SU-DHL-6 (cell line): ENCODE measurements at regions not wholly inside any gene's neighbourhood (a gene's known extent, or its start where the extent isn't known, plus 50 kb on each side); places are given as distances from the start of the nearest gene placed in this dataset.

Source experiments
- H2AFZ ChIP-seq: fragments of 200-600 bp; sonication (generic); 2 replicates; pipeline ENCODE4 v1.6.1; 2014; ENCODE audit warnings: low read depth, mild to moderate bottlenecking, moderate library complexity, mixed read lengths, antibody characterized with exemption, low read length; ENCODE audit not compliant: severe bottlenecking
- H3F3A ChIP-seq: fragments of 200-600 bp; shearing (Covaris generic); 2 replicates; pipeline ENCODE4 v1.6.0; 2016; ENCODE audit warnings: antibody characterized with exemption, mild to moderate bottlenecking; ENCODE audit not compliant: insufficient read depth
- H3K27ac ChIP-seq: fragments of 200-600 bp; sonication (generic); 2 replicates; pipeline ENCODE4 v1.5.1; 2016; ENCODE audit warnings: low read depth, mild to moderate bottlenecking, low read length, moderate library complexity, mixed read lengths
- H3K27me3 ChIP-seq: fragments of 200-600 bp; sonication (generic), shearing (Covaris generic); 2 replicates; pipeline ENCODE4 v1.6.0; 2014; ENCODE audit warnings: mild to moderate bottlenecking, low read length
- H3K36me3 ChIP-seq: fragments of 200-600 bp; sonication (generic); 2 replicates; pipeline ENCODE4 v1.6.1; 2014; ENCODE audit warnings: mild to moderate bottlenecking, low read length, mixed read lengths
- H3K4me2 ChIP-seq: fragments of 300-600, 200-600 bp; shearing (Covaris generic), sonication (generic); 2 replicates; pipeline ENCODE4 v1.6.0; 2014; ENCODE audit warnings: low read length, low read depth, mild to moderate bottlenecking; ENCODE audit not compliant: poor library complexity, severe bottlenecking
- H3K4me3 ChIP-seq: fragments of 200-600 bp; sonication (generic); 2 replicates; pipeline ENCODE4 v1.5.1; 2014; ENCODE audit warnings: antibody characterized with exemption, low read length, mild to moderate bottlenecking, mixed read lengths; ENCODE audit not compliant: insufficient read depth, poor library complexity, severe bottlenecking
- H3K79me2 ChIP-seq: fragments of 200-600 bp; sonication (generic); 2 replicates; pipeline ENCODE4 v1.6.1; 2014; ENCODE audit warnings: mild to moderate bottlenecking, low read length, moderate library complexity; ENCODE audit not compliant: insufficient read depth
- H3K9ac ChIP-seq: fragments of 200-600 bp; sonication (generic); 2 replicates; pipeline ENCODE4 v1.7.0; 2014; ENCODE audit warnings: mild to moderate bottlenecking, low read length
- H3K9me2 ChIP-seq: fragments of 200-600 bp; sonication (generic); replicated peaks from 2 replicates; pipeline ENCODE4 v1.6.1; 2014; ENCODE audit warnings: low read length; ENCODE audit not compliant: insufficient read depth
- H3K9me3 ChIP-seq: fragments of 200-600 bp; sonication (generic); 2 replicates; pipeline ENCODE4 v1.6.1; 2014; ENCODE audit warnings: low read length, mixed read lengths; ENCODE audit not compliant: insufficient read depth
- H4K20me1 ChIP-seq: fragments of 200-600 bp; sonication (generic); 2 replicates; pipeline ENCODE4 v1.6.1; 2014; ENCODE audit warnings: low read depth, mild to moderate bottlenecking, antibody characterized with exemption, low read length, moderate library complexity, mixed read lengths
- EZH2phosphoT487 ChIP-seq: fragments of 200-600 bp; sonication (generic), shearing (Covaris generic); conservative IDR thresholded peaks from 2 replicates; pipeline ENCODE4 v1.6.1; 2018; ENCODE audit warnings: mild to moderate bottlenecking, antibody characterized with exemption, low read length, moderate library complexity, mixed read lengths
- TF ChIP-seq, protein P1 (sequence below): fragments of 200-600 bp; sonication (generic); IDR thresholded peaks from one replicate; pipeline ENCODE4 v1.5.1; 2017; ENCODE audit warnings: antibody characterized with exemption, mild to moderate bottlenecking, low read length, moderate library complexity; ENCODE audit not compliant: insufficient read depth, poor library complexity, severe bottlenecking

DNA sequence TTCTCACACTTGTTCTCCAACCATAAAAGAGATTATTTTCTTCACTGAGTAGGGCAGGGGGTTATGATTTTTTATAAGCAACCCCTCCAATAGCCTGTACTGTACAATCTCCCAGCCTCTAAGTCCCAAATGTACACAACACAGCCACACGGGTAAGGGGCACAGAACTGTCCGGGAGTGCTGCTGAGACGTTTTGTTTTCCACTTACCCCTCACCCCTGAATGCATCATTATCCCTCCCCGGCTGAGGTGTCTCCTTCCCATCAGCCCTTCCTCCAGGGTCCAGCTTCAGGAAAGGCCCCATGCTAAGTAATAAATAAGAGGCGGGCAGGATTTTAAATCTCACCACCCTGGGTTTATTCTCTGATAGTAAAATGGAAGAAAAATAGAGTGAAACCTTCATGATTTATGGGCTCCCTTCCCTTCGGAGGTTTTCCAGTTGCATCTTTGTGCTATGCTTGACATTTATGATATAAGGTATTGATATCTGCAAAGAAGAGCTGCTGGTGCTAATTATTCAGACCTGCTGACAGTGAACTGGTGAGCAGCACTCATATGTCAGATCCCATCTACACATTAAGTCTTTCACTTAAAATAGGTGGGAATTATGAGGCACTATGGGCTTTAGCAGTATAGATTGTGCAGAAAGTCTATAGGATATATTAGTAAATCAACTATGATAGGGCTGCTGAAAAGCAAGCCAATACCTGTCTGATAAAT, 67.2 kb upstream of the MEGF10 start:
- Histone ChIP-seq H2AFZ (no peak overlapping the region), H3K36me3 (no peaks in the 10 kb centered on the region)

GRCh38 chr5:127227881-127228280, 62.7 kb upstream of the MEGF10 start:
- Histone ChIP-seq H3K36me3 (no peaks in the 10 kb centered on the region), H2AFZ (no peak overlapping the region), H3K27me3 (no peaks in the 10 kb centered on the region), H3K9me3 (no peaks in the 10 kb centered on the region), H3K9me2 (no peaks in the 10 kb centered on the region), H3K79me2 (no peaks in the 10 kb centered on the region), H3K4me3 (no peak overlapping the region), H3K9ac (no peak overlapping the region), H3F3A (no peaks in the 10 kb centered on the region), H3K4me2 (no peak overlapping the region), H4K20me1 (no peaks in the 10 kb centered on the region), H3K27ac (no peak overlapping the region)
- no peak for TF ChIP-seq EZH2phosphoT487
- TF ChIP-seq, protein P1, sequence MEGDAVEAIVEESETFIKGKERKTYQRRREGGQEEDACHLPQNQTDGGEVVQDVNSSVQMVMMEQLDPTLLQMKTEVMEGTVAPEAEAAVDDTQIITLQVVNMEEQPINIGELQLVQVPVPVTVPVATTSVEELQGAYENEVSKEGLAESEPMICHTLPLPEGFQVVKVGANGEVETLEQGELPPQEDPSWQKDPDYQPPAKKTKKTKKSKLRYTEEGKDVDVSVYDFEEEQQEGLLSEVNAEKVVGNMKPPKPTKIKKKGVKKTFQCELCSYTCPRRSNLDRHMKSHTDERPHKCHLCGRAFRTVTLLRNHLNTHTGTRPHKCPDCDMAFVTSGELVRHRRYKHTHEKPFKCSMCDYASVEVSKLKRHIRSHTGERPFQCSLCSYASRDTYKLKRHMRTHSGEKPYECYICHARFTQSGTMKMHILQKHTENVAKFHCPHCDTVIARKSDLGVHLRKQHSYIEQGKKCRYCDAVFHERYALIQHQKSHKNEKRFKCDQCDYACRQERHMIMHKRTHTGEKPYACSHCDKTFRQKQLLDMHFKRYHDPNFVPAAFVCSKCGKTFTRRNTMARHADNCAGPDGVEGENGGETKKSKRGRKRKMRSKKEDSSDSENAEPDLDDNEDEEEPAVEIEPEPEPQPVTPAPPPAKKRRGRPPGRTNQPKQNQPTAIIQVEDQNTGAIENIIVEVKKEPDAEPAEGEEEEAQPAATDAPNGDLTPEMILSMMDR, result no peak

More for the DNA sequence above, 67.2 kb upstream of the MEGF10 start:
- Histone ChIP-seq H3K4me2 (no peak overlapping the region), H3K79me2 (no peaks in the 10 kb centered on the region), H3K27ac (no peak overlapping the region), H3K9ac (no peak overlapping the region), H3K9me3 (no peaks in the 10 kb centered on the region), H3K4me3 (no peak overlapping the region), H4K20me1 (no peaks in the 10 kb centered on the region), H3K27me3 (no peaks in the 10 kb centered on the region), H3K9me2 (no peaks in the 10 kb centered on the region), H3F3A (no peaks in the 10 kb centered on the region)
- TF ChIP-seq, protein P1, result no peak
- no peak for TF ChIP-seq EZH2phosphoT487

GRCh38 chr5:127228540-127229184, 61.9 kb upstream of the MEGF10 start:
- no peaks in the 10 kb centered on the region for H3K36me3 ChIP-seq
- H3K4me2 ChIP-seq, result peak overlapping the region; percentile 55
- no peaks in the 10 kb centered on the region for H3K79me2 ChIP-seq
- no peaks in the 10 kb centered on the region for H3K9me3 ChIP-seq
- no peaks in the 10 kb centered on the region for H3F3A ChIP-seq
- H3K9me2 ChIP-seq, result no peaks in the 10 kb centered on the region
- H3K9ac ChIP-seq, result no peak overlapping the region; the same call in 1 of the 2 replicates
- peak overlapping the region; percentile 78 for H2AFZ ChIP-seq
- H3K27me3 ChIP-seq, result no peaks in the 10 kb centered on the region
- no peaks in the 10 kb centered on the region for H4K20me1 ChIP-seq
- no peak overlapping the region for H3K4me3 ChIP-seq
- H3K27ac ChIP-seq, result no peak overlapping the region
- TF ChIP-seq EZH2phosphoT487, result no peak
- TF ChIP-seq, protein P1, result no peak
